C4-2B (cell line): ENCODE measurements at regions not wholly inside any gene's neighbourhood (a gene's known extent, or its start where the extent isn't known, plus 50 kb on each side); places are given as distances from the start of the nearest gene placed in this dataset.

Source experiments
- H3K27ac ChIP-seq: fragments of 450-650 bp; 2 replicates; pipeline ENCODE4 v1.5.1; 2017
- ZFX ChIP-seq: fragments of 450-650 bp; IDR thresholded peaks from 2 replicates; pipeline ENCODE4 v1.6.1; 2017
- TF ChIP-seq, protein P1 (sequence below): fragments of 450-650 bp; conservative IDR thresholded peaks from 2 replicates; pipeline ENCODE4 v1.5.1; 2017; ENCODE audit warnings: mild to moderate bottlenecking

DNA sequence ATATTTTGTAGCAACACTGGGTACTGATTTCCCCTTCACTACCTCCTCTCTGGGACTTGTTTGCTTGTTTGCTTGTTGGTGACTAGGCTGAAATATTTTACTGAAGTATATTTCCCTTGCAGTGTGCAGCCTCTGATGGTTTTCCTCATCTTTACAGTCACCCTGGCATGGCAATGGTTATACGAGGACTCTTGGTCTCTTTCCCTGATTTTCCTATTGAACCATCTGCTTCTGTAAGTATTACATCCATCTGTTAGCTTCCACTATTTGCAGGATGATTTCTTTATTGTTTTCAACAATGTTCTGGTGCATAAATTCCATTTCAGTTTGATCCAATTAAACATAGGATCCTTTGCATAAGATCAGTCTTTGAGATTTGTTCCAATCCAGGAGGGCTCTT is 465.1 kb downstream of the MEI4 start:
- no peak overlapping the region for H3K27ac ChIP-seq
- TF ChIP-seq ZFX = no peak
- TF ChIP-seq, protein P1, sequence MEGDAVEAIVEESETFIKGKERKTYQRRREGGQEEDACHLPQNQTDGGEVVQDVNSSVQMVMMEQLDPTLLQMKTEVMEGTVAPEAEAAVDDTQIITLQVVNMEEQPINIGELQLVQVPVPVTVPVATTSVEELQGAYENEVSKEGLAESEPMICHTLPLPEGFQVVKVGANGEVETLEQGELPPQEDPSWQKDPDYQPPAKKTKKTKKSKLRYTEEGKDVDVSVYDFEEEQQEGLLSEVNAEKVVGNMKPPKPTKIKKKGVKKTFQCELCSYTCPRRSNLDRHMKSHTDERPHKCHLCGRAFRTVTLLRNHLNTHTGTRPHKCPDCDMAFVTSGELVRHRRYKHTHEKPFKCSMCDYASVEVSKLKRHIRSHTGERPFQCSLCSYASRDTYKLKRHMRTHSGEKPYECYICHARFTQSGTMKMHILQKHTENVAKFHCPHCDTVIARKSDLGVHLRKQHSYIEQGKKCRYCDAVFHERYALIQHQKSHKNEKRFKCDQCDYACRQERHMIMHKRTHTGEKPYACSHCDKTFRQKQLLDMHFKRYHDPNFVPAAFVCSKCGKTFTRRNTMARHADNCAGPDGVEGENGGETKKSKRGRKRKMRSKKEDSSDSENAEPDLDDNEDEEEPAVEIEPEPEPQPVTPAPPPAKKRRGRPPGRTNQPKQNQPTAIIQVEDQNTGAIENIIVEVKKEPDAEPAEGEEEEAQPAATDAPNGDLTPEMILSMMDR = no peak

DNA sequence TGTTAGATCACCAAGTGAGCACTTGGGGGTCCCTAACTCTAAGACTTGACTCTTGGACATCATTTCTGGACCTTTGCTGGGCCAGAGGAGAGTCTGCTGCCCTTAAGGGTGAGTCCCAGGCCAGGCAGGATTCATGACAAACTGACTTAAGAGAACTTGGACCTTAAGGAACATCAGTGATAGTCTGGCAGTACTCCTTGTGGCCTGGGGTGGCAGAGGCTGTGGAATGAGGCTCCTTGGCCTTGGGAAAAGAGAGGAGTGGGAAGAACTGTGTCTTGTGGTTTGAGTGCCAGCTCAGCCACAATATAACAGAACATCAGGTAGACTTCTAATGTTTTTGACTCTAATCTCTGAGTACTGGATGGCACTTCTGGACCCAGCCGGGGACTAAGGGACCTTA is 478.7 kb downstream of the MEI4 start:
- TF ChIP-seq, protein P1 = no peak
- TF ChIP-seq ZFX = no peak
- H3K27ac ChIP-seq = no peak overlapping the region

DNA sequence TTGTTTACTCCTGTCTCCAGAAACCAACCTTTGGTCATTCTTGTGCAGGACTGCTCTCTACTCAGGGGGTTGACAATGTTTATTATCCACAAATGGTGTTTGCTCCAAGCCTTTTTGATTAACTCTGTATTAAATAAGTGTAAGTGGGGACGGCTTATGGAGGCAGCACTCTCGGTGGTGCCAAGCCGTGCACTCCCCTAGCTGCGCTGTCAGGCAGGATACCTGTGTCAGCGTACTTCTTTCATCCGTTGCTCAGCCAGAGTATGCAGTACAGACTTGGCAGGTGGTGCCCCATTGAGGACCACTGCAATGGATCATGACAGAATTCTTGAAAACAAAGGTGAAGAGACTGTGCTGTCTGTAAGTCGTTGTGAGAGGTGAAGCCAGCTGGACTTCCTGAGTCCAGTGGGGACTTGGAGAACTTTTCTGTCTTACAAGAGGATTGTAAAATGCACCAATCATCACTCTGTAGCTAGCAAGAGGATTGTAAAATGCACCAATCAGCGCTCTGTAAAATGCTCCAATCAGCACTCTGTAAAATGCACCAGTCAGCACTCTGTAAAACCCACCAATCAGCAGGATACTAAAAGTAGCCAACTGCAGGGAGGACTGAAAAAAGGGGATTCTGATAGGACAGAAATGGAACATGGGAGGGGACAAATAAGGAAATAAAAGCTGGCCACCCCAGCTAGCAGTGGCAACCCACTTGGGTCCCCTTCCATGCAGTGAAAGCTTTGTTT is 480.0 kb downstream of the MEI4 start:
- TF ChIP-seq, protein P1 = no peak
- TF ChIP-seq ZFX = no peak
- H3K27ac ChIP-seq = no peak overlapping the region

DNA sequence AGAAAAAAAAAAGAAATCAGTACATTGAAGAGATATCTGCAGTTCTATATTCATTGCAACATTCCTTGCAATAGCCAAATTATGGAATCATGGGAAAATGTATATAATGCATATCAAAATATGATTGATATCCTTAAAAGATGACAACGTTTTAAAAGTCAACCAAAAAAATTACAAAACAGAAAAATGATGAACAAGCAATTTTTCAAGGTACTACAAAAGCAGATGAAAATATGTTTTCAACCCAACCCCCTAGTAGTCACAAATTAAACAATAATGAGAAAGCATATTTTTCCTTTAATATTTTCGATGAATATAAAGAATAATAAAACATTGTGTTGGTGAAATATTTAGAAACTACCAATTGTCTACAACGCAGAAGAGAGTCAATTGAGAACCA is 497.6 kb downstream of the MEI4 start:
- TF ChIP-seq ZFX = no peak
- TF ChIP-seq, protein P1 = no peak
- H3K27ac ChIP-seq = no peak overlapping the region

DNA sequence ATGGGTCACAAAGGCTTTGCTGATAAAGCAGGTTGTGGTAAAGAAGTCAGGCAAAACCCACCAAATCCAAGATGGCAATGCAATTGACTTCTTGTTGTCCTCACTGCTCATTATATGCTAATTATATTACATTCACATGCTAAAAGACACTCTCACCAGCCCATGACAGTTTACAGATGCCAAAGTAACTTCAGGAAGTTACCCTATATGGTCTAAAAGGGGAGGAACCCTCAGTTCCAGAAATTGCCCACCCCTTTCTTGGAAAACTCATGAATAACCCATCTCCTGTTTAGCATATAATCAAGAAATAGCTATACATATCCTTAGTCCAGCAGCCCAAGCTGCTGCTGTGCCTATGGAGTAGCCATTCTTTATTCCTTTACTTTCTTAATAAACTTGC is 501.1 kb downstream of the MEI4 start:
- no peak overlapping the region for H3K27ac ChIP-seq
- no peak for TF ChIP-seq ZFX
- TF ChIP-seq, protein P1 = no peak

DNA sequence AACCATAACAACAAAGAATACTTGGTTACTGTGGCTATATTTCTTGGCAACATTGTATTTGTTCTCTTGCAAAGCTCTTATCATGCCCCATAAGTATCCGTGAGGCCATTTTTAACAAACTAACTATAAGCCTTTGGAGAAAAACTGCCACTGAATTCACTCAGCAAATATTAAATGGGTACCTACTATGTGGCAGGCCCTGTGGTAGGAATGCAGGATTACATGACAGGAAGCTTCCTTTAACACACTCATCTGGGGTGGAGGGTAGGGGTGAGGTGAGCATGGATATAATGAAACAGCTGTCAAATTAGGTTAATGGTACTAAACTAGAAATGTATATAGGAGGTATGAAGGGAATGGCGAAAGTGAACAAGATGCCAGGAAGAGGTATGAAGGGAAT is 504.8 kb downstream of the MEI4 start:
- TF ChIP-seq, protein P1 = no peak
- TF ChIP-seq ZFX = no peak
- H3K27ac ChIP-seq = no peak overlapping the region

DNA sequence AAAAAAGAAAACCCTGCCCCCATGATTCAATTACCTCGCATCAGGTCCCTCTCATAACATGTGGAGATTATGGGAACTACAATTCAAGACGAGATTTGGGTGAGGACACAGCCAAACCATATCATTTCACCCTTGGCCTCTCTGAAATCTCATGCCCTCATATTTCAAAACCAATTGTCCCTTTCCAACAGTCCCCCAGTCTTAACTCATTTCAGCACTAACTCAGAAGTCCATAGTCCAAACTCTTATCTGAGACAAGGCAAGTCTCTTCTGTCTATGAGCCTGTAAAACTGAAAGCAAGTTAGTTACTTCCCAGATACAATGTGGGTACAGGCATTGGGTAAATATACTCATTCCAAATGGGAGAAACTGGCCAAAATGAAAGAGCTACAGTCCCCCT is 536.1 kb downstream of the MEI4 start:
- TF ChIP-seq, protein P1 = no peak
- no peak for TF ChIP-seq ZFX
- no peak overlapping the region for H3K27ac ChIP-seq
